Omental fat pad (tissue), 3 donors: ENCODE measurements at regions not wholly inside any gene's neighbourhood (a gene's known extent, or its start where the extent isn't known, plus 50 kb on each side); places are given as distances from the start of the nearest gene placed in this dataset.
"Not testable (repeated sequence)": the region's sequence is repeated elsewhere in the genome, so short reads cannot be mapped to it uniquely, and the experiment has no call there.

ENCODE experiments used
- ATAC-seq: fragments of 150-250 bp; one replicate; pipeline ENCODE4 v1.9.1; 2016; ENCODE audit warnings: mild to moderate bottlenecking, moderate library complexity; ENCODE audit not compliant: low FRiP score
- DNase-seq: peaks from one replicate; pipeline ENCODE4 v3.0.0-alpha.2; 2019; ENCODE audit warnings: low spot score
- TF ChIP-seq, protein P1 (sequence below), 3 donors: fragments of 450-650 bp; IDR thresholded peaks; one replicate each; pipeline ENCODE4 v1.5.1; 2016 to 2017; ENCODE audit warnings: antibody characterized with exemption in 3 of 3, mild to moderate bottlenecking in 3 of 3, moderate library complexity in 2 of 3

DNA sequence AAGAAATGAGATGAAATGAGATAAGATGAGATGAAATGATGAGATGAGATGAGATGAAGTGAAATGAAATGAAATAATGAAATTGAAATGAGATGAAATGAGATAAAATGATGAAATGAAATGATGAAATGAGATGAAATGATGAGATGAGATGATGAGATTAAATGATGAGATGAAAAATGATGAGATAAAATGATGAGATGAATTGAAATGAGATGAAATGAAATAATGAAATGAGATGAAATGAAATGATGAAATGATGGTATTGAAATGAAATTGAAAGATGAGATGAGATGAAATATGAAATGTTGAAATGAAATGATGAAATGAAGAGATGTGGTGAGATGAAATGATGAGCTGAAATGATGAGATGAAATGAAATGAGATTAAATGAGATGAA is 231.0 kb downstream of the GOLGA6L6 start:
- no peak for DNase-seq
- ATAC-seq: no peak
- TF ChIP-seq, protein P1, sequence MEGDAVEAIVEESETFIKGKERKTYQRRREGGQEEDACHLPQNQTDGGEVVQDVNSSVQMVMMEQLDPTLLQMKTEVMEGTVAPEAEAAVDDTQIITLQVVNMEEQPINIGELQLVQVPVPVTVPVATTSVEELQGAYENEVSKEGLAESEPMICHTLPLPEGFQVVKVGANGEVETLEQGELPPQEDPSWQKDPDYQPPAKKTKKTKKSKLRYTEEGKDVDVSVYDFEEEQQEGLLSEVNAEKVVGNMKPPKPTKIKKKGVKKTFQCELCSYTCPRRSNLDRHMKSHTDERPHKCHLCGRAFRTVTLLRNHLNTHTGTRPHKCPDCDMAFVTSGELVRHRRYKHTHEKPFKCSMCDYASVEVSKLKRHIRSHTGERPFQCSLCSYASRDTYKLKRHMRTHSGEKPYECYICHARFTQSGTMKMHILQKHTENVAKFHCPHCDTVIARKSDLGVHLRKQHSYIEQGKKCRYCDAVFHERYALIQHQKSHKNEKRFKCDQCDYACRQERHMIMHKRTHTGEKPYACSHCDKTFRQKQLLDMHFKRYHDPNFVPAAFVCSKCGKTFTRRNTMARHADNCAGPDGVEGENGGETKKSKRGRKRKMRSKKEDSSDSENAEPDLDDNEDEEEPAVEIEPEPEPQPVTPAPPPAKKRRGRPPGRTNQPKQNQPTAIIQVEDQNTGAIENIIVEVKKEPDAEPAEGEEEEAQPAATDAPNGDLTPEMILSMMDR (IDR thresholded peaks at IDR 0.05): no peak

DNA sequence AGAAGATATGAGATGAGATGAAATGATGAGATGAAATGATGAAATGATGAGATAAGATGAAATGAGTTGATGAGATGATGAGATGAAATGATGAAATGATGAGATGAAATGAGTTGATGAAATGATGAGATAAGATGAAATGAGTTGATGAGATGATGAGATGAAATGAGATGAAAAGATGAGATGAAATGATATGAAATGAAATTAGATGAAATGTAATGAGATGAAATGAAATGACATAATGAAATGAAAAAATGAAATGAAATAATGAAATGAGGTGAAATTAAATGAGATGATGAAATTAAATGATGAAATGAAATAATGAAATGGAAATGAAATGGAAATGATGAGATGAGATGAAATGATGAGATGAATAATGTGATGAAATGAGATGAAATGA is 231.6 kb downstream of the GOLGA6L6 start:
- not testable (repeated sequence) for DNase-seq, ATAC-seq

DNA sequence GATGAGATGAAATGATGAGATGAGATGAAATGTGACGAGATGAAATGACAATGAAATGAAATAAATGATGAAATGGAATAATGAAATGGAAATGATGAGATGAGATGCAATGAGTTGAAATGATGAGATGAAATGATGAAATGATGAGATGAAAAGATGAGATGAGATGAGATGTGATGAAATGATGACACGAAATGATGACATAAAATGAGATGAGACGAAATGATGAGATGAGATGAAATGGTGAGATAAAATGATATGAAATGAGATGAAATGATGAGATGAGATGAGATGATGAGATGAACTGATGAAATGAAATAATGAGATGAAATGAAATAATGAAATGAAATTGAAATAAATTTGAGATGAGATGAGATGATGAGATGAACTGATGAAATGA is 232.2 kb downstream of the GOLGA6L6 start:
- not testable (repeated sequence) for ATAC-seq, DNase-seq

DNA sequence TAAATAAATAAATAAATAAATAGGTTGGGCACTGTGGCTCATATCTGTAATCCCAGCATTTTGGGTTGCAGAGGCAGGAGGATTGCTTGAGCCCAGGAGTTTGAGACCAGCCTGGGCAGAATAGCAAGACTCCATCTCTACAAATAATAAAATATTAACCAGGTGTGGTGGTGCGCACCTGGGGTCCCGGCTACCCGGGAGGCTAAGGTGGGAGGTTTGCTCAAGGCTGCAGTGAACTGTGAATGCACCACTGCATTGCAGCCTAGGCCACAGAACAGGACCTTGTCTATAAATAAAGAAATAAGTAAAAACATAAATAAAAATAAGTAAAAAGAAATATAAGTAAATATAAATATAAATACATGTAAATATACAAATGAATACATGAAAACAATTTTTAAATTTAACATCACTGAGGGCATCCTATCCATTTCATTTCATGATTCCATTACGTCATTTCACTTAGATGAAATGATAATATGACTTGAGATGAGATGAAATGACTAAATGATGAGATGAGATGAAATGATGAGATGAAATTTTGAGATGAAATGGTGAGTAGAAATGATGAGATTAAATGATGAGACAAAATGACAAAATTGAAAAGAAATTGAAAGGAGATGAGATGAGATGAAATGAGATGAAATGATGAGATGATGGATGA is 233.4 kb downstream of the GOLGA6L6 start:
- not testable (repeated sequence) for ATAC-seq, DNase-seq

DNA sequence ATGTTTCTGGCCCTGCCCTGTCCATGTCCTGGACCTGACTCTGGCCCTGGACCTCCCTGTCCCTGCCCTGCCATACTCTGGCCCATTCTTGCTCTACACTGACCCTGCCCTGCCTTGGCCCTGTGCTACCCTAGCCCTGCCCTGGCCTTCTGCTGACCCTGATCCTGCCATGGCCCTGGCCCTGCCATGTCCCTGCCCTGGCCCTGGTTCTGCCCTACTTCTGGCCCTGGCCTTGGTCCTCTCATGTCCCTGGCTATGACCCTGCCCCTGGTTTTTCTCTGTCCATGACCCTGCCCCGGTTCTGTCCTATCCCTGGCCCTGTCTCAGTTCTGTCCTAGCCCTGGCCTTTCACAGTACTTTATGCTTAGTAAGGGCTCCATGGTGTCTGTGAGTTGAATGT is 234.5 kb downstream of the GOLGA6L6 start:
- ATAC-seq, DNase-seq: not testable (repeated sequence)

DNA sequence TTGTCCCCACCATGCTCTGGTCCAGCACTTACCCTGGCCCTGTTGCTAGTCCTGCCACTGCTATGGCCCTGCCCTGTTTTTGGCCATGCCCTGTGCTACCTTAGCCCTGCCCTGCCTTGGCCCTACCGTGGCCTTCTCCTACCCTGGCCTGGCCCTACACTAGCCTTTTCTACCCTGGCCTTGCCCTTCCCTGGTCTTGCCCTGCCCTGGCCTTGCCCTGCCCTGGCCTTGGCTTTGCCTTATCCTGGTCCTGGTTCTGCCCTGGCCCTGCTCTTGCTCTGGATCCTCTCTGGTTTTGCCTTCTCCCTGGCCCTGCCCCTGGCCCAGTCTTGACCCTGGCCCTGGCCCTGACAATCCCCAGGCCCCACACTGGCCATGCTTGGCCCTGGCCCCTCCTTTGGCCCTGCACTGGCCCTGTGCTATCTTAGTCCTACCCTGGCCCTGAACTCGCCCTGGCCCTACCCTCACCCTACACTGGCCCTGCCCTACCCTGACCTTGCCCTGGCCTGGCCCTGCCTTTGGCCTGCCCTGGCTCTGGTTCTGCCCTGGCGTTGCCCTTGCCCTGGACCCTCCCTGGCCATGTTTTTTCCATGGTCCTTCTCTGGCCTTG is 235.0 kb downstream of the GOLGA6L6 start:
- not testable (repeated sequence) for DNase-seq, ATAC-seq

DNA sequence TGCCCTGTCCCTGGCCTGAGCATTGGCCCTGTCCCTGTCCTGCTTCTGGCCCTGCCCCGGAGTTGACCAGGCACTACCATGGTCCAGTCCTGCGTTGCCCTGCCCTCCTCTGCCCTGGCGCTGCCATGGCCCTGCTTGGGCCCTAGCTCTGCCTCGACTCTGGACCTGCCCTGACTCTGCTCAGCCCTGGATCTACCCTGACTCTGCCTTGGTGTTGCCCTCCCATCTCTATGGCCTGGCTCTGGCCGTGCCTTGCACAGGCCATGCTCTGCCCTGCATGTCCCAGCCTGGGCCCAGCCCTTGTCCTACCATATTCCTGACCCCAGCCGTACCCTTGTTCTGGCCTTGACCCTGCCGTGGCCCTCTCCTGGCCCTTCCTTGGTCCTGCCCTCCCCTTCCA is 235.7 kb downstream of the GOLGA6L6 start:
- not testable (repeated sequence) for DNase-seq, ATAC-seq

DNA sequence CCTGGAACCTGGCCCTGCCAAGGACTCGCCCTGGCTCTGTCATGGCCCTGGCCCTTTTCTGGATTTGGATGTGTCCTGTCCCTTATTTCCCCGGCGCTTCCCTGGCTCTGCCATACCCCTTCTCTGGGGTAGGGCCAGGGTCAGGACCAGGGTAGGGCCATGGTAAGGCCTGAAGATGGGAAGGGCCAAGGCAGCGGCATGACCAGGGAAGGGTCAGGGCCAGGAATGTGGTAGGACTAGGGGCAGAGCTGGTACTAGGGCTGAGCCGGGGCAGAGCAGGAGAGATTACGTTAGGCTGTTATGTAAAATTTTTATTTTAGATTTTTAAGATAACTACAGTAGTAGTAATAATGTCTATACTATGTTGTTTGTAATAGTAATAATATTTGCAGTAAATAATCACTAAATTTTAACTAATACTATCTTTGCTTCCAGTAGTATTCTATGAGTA is 236.6 kb downstream of the GOLGA6L6 start:
- not testable (repeated sequence) for DNase-seq, ATAC-seq

DNA sequence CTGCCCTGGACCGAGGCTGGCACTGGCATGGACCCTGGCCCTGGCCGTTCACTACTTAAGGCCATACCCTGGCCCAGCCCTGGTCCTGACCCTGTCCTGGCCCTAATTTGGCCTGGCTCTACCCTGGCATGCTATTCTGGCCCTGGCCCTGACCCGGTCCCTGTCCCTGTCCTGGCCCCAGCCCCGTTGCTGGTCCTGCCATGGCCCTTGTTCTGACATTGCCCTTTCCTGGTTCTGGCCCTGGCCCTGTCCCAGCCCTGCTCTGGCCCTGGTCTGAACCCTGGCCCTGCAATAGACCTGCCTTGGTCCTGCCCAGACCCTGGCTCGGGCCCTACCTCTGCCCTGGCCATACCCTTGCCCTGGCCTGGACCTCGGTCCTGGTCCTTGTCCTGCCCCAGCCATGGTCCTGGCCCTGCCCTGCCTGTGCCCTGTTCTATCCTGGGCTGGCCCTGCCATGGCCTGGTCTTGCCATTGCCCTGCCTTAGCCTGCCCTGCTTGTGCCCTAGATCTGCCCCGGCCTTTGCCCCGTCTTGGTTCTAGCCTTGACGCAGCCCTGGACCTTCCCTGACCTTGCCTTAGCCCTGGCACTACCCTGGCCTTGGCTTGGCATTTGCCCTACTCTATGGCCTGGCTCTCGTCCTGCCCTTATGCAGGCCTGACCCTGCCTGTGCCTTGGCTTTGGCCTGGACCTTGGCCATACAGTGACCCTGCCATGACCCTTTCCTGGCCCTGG is 237.2 kb downstream of the GOLGA6L6 start:
- ATAC-seq, DNase-seq: not testable (repeated sequence)

DNA sequence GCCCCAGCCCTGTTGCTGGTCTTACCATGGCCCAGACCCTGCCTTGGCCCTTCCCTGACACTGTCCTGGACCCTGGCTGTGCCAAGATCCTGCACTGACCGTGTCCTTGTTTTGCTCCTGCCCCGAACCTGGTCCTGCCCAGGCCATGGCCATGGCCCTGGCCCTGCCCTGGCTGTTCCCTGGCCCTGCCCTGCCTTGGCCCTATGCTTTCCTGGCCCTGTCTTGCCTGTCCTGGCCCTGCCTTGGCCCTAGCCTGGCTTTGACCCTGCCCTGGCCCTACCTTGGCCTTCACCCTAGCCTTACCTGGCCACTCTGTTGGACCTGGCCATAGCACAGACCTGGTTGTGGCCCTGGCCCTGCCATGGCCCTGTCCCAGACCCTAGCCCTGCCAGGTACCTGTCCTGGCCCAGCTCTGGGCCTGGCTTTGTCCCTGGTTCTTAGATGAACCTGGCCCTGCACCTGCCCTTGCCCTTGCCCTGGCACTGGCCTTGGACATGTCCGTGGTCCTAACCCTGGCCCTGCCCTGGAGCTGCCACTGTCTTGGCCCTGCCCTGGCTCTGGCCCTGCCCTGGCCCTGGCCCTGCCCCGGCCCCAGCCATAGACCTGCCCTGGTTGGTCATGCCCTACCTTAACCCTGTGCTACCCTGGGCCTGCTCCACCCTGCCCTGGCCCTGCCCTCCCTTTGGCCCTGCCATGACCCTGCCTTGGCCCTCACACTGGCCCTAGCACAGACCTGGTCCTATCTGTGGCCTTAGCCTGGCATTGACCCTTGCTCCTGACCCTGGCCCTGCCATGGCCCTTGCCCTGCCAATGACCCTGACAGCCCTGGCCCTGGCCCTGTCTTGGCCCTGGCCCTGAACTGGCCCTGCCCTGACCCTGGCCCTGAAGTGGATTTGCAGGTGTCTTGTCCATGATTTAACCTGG is 238.1 kb downstream of the GOLGA6L6 start:
- ATAC-seq, DNase-seq: not testable (repeated sequence)

DNA sequence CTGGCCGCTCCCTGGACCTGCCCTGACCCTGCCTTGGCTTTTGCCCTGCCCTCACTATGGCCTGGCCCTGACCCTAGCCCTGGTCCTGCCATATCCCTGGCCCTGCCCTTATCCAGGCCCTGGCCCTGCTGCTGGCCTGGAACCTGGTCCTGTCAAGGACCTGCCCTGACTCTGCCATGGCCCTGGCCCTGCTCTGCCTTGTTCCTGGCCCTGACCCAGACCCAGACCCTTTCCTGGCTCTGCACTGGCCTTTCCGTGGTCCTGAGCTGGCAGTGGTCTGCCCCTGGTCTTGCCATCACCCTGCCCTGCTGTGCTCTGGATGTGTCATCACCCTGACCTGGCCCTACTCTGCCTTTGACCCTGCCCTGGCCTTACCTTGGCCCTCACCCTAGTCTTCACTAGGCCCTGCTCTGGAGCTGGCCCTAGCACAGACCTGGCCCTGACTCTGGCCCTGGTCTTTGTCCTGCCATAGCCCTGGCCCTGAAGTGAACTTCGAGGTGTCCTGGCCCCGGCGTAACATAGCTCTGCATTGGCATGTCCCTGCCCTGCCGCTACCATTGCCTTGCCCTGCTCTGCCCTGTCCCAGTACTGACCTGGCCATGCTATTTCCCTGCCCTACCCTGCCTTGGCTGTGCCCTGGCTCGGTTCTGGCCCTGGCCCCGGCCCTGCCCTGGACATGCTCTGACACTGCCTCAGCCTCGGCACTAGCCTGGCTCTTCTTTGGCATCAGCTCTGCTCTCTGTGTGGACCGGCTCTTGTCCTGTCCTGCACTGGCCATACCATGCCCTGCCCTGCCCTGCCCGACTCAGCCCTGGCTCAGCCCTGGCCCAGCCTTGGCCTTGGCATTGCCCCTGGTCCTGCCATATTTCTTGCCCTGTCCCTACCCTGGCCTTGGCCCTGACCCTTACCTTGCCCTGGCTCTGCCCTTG is 239.2 kb downstream of the GOLGA6L6 start:
- not testable (repeated sequence) for DNase-seq

DNA sequence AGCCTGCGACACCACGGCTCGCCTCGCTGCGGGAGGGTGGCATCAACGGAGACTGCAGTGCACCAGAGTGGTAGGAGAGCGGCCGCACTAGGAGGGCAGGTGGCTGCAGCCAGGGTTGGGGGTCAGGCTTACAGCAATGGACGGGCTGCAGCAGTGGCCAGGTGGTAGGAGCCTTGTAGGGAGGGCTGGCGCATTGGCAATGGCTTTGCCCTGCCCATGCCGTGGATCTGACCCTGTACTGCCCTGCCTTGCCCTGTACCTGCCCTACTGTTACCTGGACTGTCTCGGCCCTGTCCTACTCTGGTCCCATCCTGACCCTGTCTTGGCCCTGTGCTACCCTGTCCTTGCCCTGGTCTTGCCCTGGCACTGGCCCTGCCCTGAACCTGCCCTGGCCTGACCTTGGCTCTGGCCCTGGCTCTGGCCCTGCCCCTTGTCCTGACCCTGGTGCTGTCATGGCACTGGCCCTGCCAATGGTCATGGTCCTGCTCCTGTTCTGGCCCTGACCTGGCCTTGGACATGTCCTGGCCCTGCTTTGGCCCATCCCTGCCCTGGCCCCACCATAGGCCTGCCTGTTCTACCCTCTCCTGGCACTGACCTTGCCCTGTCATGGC is 240.0 kb downstream of the GOLGA6L6 start:
- not testable (repeated sequence) for ATAC-seq, DNase-seq

More for the DNA sequence above, 239.2 kb downstream of the GOLGA6L6 start:
- not testable (repeated sequence) for ATAC-seq

DNA sequence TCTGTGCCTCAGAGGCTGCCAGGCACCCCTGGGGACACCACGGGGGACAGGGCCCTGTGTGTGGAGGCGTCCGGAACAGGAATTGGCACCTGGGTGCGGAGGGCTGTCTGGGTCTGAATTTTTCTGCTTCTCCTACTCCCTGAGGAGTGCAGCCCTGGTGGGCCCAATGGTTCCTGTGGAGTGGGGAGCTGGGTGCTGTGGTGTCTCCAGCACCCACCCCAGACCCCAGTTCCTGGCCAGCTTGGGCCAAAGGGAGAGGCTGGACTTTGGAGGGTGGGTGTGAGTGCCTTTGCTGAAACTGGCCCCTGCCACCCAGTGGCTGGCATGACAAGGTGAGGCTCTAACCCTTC is 240.6 kb downstream of the GOLGA6L6 start:
- ATAC-seq, DNase-seq: not testable (repeated sequence)

DNA sequence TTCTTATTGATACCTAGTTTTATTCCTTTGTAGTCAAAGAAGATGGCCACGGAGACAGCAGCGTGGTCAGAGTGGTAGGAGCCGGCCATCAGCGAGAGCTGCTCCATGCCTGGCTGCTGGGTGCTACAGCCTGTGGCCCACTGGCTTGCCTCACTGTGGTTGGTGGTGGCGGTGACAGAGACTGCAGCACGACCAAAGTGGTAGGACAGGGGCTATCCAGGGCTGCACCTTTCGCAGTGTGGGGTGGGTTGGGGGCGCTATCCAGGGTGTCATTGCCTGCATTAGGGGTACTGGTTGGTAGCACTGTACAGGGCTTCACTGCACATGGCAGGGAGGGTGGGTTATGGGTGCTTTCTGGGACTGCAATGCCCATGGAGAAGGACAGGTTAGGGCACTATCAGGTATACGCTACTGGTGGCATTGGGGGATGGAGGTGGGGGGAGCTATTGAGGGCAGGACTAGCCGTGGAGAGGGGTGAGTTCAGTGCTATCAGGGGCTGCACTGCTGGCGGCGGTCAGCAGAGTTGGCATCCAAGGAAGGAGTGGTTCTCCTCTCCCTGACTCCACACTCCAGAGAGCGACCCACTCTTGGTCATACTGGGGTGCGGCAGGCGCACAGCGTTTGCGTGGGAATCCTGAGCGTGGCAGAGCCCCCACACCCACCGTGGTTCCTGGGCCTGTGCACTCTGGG is 241.1 kb downstream of the GOLGA6L6 start:
- not testable (repeated sequence) for DNase-seq, ATAC-seq

DNA sequence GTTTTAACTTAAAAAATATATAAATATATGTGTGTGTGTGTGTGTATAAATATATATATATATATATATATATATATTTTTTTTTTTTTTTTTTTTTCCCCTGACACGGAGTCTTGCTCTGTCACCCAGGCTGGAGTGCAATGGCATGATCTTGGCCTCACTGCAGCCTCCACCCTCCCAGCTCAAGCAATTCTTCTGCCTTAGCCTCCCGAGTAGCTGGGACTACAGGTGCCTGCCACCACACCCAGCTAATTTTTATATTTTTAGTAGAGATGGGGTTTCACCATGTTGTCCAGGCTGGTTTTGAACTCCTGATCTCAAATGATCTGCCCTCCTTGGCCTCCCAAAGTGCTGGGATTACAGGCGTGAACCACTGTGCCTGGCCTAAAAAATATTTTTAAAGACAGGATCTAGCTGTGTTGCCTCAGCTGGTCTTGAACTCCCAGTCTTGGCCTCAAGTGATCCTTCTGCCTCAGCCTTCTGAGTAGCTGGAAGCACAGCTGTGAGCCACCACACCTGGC is 243.9 kb downstream of the GOLGA6L6 start:
- not testable (repeated sequence) for DNase-seq, ATAC-seq
